ENCODE measurements at regions not wholly inside any gene's neighbourhood (a gene's known extent, or its start where the extent isn't known, plus 50 kb on each side); places are given as distances from the start of the nearest gene placed in this dataset.

DNA sequence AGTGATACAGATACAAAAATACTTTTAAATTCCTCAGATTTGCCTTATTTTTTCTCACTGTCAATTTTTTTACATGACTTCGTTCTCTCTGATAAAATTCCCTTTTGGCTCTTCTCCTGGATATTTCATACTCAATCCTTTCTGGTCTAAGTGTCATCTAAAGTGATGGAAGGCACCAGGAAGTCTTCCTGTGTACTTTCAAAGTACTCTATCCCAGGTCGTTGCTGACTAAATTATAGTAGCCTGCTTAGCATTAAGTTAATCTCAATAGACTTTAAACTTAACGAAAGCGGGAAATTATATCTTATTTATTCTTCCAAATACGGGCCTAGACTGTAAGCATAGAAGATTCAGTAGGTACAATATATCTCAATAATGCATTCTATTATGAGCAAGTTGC lies 67.8 kb downstream of the CASP12 start:
- DNase-seq = no peak

DNA sequence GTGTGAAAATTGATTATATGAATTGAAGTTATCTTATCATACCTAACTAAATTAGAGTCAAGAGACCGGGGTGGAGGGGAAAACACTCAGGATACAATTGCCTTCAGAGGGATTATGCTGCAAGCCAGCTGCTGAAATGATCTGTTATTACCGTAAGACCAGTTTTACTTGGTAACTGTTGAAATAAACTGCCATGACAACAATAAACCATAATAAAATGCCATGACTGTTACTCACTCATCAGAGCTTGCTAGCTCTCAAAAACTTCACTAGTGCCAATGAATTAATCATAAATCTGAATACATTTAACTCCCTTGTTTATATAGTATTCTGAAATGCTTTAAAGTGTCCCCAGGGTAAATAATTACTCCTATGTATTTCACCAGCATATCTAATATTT lies 68.2 kb downstream of the CASP12 start:
- peak; percentile 25 for DNase-seq

- no peak for DNase-seq
Measured at GRCh38 chr11:104826772-104827171, 71.5 kb downstream of the CASP12 start.

GRCh38 chr11:104823657-104824056 lies 74.6 kb downstream of the CASP12 start:
- peak; percentile 25 for DNase-seq

GRCh38 chr11:104820431-104820830 lies 77.8 kb downstream of the CASP12 start:
- DNase-seq = no peak

DNA sequence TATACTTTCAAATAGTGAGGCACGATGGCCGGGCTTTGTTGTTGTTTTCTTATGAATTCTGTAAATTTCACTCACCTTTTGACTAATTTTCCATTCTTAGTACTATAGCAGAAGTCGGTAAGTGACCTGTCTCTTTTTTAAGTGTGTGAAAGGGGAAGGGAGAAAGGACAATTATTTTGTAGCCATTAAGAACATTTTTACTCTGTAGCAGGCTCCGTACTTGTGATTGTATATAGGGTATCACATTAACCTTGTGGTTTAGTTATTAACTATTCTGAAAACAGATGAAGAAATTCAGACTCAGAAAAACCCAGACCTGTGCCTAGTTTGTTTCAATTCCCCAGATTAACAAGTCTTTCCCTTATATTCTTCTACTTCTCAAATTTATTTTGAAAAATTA lies 78.7 kb downstream of the CASP12 start:
- no peak for DNase-seq

GRCh38 chr11:104819107-104819506 lies 79.2 kb downstream of the CASP12 start:
- DNase-seq = no peak

- DNase-seq = no peak
Measured at GRCh38 chr11:104817973-104818372, 80.3 kb downstream of the CASP12 start.

DNA sequence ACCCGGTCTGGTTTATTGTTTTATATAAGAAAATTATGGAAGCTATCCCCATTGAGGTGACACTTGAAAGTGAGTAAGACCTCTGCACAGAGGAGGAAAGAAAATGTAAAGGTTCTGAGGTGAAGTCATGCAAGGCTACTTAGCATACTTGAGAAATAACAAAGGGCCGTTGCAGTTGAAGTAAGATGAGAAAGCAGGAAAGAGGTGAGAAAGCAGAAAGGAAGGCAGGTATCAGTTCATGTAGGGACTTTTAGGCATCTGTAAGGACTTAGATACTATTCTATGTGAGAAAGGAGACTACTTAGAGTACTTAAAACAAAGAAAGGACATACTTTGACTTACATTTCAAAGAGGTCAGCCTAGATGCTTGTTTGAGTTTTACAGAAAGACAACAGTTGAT lies 84.7 kb downstream of the CASP12 start:
- no peak for DNase-seq

GRCh38 chr11:104812103-104812788 lies 86.0 kb downstream of the CASP12 start:
- no peak for DNase-seq

DNA sequence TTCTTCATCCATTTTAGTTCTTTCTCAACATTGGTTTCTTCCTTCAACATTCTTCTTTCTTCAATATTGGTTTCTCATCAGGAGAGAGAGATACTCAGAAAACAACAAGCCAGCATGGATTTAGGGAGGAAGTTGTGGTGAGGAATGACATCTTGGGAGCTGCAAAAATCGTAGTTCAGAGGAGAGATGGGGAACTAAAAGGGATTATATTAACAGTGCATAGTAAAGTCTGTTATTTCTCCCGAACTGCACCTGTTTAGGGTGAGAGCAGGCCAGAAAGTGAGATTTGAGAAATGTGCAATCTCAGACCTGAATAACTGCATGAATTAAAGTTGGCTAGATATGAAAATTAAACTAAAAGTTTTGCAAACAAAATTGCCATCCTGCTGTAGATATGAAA lies 94.5 kb downstream of the CASP12 start:
- no peak for DNase-seq

- no peak for DNase-seq
Measured at GRCh38 chr11:104799251-104799650, 99.0 kb downstream of the CASP12 start.

DNA sequence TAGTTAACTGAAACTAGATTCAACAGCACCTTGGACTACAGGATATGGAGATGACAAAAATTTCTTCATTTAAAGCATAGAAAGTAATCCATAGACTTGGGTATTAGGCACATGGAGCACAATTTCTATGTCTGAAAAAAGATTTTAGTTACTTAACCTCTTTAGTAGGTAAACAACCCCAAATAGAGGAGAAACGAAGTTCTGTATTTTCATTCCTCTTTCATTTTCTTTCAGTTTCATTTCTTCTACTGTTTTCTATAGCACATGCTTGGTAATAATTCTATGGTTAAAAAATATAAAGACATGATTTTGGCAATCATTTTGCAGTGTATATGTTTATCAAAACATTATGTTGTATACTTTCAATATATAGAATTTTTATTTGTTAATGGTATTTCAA lies 99.5 kb downstream of the CASP12 start:
- no peak for DNase-seq

- DNase-seq = no peak
Measured at GRCh38 chr11:104796301-104796700, 102.0 kb downstream of the CASP12 start.

GRCh38 chr11:104795501-104796213 lies 102.6 kb downstream of the CASP12 start:
- DNase-seq = no peak

- no peak for DNase-seq
Measured at GRCh38 chr11:104792861-104793260, 105.4 kb downstream of the CASP12 start.

DNA sequence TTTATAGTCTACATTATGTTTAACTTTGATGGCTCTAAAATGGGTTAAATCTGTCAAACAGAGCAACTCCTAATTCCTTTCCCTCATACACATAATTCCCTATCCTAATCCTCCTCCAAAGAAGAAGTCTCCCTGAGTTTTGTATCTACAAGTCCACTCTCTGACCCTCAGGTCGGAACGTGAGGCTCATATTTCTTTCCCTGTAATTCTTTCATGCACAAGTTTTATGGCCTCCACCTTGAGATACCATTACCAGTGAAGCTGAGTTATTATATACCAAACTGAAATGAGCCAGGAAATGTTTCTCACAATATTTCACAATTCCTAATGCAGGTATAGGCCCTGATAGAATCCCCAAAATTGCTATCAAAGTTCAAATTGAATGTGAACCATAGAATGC lies 106.4 kb downstream of the CASP12 start:
- no peak for DNase-seq

GRCh38 chr11:104784684-104785460 lies 113.4 kb downstream of the CASP12 start:
- no peak for DNase-seq

DNA sequence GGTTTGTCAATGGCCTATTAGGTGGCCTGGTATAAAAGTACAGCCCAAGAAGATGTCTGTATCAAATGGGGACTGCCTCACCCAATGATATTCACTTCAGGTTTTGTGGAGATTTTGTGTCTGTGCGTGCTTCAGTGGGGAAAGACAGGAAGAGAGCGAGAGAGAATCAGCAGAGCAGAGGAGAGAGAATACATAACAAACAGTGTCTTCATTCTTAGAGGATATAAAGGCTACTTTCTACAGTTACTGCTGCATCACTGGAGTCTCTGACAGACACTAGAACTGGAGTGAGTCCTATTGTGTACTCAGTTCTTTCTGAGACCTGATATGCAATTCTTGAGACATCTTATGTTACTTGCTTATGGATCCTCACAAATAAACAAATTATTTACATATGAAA lies 115.0 kb downstream of the CASP12 start:
- no peak for DNase-seq

DNA sequence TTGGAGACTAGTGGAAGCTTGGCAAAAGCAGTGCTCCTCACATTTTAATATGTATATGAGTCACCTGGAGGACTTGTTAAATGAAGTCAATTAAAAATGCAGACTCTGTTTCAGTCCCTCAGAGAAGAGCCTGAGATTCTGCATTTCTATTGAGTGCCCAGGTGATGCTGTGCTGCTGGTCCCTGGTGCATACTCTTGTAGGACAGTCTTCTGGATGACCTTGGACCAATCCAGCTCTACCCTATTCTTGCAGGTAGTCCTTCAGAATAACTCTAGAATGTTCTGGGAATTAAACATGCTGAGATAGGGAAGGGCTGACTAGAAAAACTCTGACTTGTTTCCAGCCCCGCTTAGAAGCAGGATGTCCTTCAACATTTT lies 115.9 kb downstream of the CASP12 start:
- DNase-seq = no peak

GRCh38 chr11:104781719-104782376 lies 116.4 kb downstream of the CASP12 start:
- DNase-seq = no peak

GRCh38 chr11:104781037-104781436 lies 117.2 kb downstream of the CASP12 start:
- DNase-seq = no peak

DNA sequence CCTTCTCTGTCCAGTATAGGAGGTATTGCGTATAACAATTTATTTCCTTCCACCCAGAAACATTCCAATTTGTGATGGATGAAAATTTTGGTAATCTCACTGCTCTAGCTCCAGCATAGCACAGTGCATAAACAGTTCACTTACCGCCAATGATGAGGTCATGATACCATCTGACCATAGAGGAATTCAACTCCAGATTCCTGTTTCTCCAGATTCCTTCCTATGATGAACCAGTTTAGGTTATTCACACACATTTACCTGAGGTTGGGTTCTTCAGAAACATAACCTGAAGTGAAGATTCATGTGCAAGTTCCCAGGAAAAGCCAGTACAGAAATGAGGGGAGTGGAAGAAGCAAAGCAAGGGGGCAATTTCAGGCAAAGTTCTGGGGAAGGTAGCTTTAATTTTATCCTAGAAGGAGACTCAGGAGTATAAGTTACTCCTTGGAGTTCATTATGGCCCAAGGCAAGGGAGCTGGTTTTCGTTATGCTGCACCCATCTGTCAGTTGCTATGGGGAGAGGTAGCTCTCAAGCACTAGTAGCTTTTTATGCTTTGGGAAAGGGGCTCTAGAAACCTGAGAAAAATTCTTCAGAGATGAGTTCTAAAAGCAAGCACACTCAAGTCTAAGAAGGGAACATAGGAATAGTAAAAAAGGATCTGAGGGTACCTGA lies 121.6 kb downstream of the CASP12 start:
- DNase-seq = peak; percentile 14
